A549 (cell line): ENCODE measurements at regions not wholly inside any gene's neighbourhood (a gene's known extent, or its start where the extent isn't known, plus 50 kb on each side); places are given as distances from the start of the nearest gene placed in this dataset.

Experiments
- CHD2 ChIP-seq: fragments of 150-350 bp; IDR thresholded peaks from 2 replicates; pipeline ENCODE4 v1.6.1; 2014; ENCODE audit warnings: low read length; ENCODE audit not compliant: partially characterized antibody
- CTCF ChIP-seq: fragments of >200 bp; sonication (Bioruptor Twin); formaldehyde crosslinking; IDR thresholded peaks from 3 replicates; pipeline ENCODE4 v1.5.1; 2016
- EP300 ChIP-seq, 2 experiments: fragments of >200 bp; sonication (Bioruptor Twin); formaldehyde crosslinking; IDR thresholded peaks; 2 replicates in 1 of 2; 3 replicates in 1 of 2; pipeline ENCODE4 v1.6.1; 2016 to 2017
- HOXA7 ChIP-seq: fragments of 250-450 bp; sonication (Bioruptor Pico); IDR thresholded peaks from 2 replicates; pipeline ENCODE4 v1.5.0; 2020; ENCODE audit warnings: mild to moderate bottlenecking, moderate library complexity
- JUNB ChIP-seq: fragments of >200 bp; sonication (Bioruptor Twin); formaldehyde crosslinking; IDR thresholded peaks from 2 replicates; pipeline ENCODE4 v1.6.1; 2016
- MAX ChIP-seq: IDR thresholded peaks from 2 replicates; pipeline ENCODE4 v1.6.1; 2012
- MYC ChIP-seq: IDR thresholded peaks from 2 replicates; pipeline ENCODE4 v1.6.1; 2012; ENCODE audit warnings: mild to moderate bottlenecking, inconsistent platforms, low read length, improper control_type of control experiment, borderline replicate concordance
- PHF8 ChIP-seq: fragments of 200-600 bp; sonication (generic); IDR thresholded peaks from 2 replicates; pipeline ENCODE4 v1.6.1; 2016; ENCODE audit warnings: low read depth, mild to moderate bottlenecking, antibody characterized with exemption, moderate library complexity, borderline replicate concordance
- POLR2A ChIP-seq: IDR thresholded peaks from 2 replicates; pipeline ENCODE4 v1.6.1; 2012; ENCODE audit warnings: mild to moderate bottlenecking, low read length
- ZFP36 ChIP-seq: fragments of 450-650 bp; IDR thresholded peaks from 2 replicates; pipeline ENCODE4 v1.6.1; 2014; ENCODE audit warnings: borderline replicate concordance; ENCODE audit not compliant: partially characterized antibody

GRCh38 chr12:58323676-58324075 lies 382.3 kb downstream of the ATP23 start:
- TF ChIP-seq CTCF: no peak
- TF ChIP-seq JUNB: no peak
- no peak for TF ChIP-seq PHF8
- no peak for TF ChIP-seq MAX
- no peak for TF ChIP-seq CHD2
- no peak for TF ChIP-seq ZFP36
- TF ChIP-seq POLR2A: no peak
- no peak for TF ChIP-seq MYC
- no peak for TF ChIP-seq HOXA7 (CRISPR knock-in tag)
- TF ChIP-seq EP300 (IDR thresholded peaks at IDR 0.05): no peak
